ENCODE measurements at regions not wholly inside any gene's neighbourhood (a gene's known extent, or its start where the extent isn't known, plus 50 kb on each side); places are given as distances from the start of the nearest gene placed in this dataset.

DNA sequence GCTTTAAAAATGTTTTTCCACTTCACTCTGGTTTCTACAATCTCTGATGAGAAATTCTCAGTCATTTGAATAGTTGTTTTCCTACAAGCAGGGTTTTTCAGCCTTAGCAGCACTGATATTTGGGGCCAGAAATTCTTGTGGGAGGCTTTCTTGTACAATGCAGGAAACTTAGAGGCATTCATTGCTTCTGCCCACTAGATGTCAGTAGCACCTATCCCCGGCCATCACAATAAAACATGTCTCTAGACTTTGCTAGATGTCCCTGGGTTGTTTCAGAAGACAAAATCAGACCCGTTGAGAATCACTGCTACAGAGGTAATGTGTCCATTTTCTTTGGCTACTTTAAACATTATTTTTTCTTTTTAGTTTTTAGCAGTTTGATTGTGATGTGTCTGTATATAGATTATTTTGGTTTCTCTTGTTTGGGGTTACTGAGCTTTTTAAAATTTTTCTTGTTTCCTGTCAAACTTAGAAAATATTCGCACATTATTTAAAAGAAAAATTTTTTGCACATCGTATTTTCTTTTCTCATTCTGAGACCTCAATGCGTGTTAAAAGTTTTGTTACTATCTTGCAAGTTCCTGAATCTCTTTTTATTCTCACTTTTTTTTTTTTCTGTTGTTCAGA, 60.8 kb upstream of the CCDC179 start:
- no peaks in the 10 kb centered on the region for H3K27me3 ChIP-seq
- no peaks in the 10 kb centered on the region for H3K4me1 ChIP-seq

GRCh38 chr11:22922672-22923071, 62.4 kb upstream of the CCDC179 start:
- H3K36me3 ChIP-seq: no peaks in the 10 kb centered on the region
- H3K4me3 ChIP-seq (ENCODE audit: low read depth, low read length): no peak overlapping the region
- no peak for TF ChIP-seq CTCF (IDR thresholded peaks at IDR 0.05; ENCODE audit: low read depth, low read length)
- no peak for DNase-seq
- H3K27me3 ChIP-seq: no peaks in the 10 kb centered on the region
- no peaks in the 10 kb centered on the region for H3K4me1 ChIP-seq
- no peaks in the 10 kb centered on the region for H3K9me3 ChIP-seq

More for the DNA sequence above, 60.8 kb upstream of the CCDC179 start:
- H3K9me3 ChIP-seq: no peaks in the 10 kb centered on the region
- no peaks in the 10 kb centered on the region for H3K36me3 ChIP-seq
- DNase-seq: peak; percentile 29
- TF ChIP-seq CTCF (IDR thresholded peaks at IDR 0.05; ENCODE audit: low read depth, low read length): peak; percentile 81
- no peak overlapping the region for H3K4me3 ChIP-seq (ENCODE audit: low read depth, low read length)

- TF ChIP-seq CTCF (IDR thresholded peaks at IDR 0.05; ENCODE audit: low read depth, low read length): no peak
- H3K4me1 ChIP-seq: no peaks in the 10 kb centered on the region
- no peaks in the 10 kb centered on the region for H3K36me3 ChIP-seq
- no peak overlapping the region for H3K4me3 ChIP-seq (ENCODE audit: low read depth, low read length)
- H3K9me3 ChIP-seq: no peaks in the 10 kb centered on the region
- no peak for DNase-seq
- H3K27me3 ChIP-seq: no peaks in the 10 kb centered on the region
These were observed 63.3 kb upstream of the CCDC179 start for GRCh38 chr11:22923561-22923960.

DNA sequence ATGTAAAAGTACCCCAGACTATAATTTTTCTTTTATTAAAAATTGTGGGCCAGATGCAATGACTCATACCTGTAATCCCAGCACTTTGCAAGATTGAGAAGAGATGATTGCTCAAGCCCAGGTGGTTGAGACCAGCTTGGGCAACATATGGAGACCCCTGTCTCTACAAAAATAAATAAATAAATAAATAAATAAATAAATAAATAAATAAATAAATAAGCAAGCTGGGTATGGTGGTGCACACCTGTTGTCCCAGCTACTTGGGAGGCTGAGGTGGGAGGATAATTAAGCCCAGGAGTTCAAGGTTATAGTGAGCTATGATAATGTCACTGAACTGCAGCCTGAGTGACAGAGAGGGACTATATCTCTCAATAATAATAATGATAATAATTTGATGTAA, 66.1 kb upstream of the CCDC179 start:
- Histone ChIP-seq H3K4me3 (ENCODE audit: low read depth, low read length) (no peak overlapping the region), H3K27me3 (no peaks in the 10 kb centered on the region), H3K4me1 (no peaks in the 10 kb centered on the region), H3K36me3 (no peaks in the 10 kb centered on the region), H3K9me3 (no peaks in the 10 kb centered on the region)
- no peak for DNase-seq
- no peak for TF ChIP-seq CTCF (IDR thresholded peaks at IDR 0.05; ENCODE audit: low read depth, low read length)

DNA sequence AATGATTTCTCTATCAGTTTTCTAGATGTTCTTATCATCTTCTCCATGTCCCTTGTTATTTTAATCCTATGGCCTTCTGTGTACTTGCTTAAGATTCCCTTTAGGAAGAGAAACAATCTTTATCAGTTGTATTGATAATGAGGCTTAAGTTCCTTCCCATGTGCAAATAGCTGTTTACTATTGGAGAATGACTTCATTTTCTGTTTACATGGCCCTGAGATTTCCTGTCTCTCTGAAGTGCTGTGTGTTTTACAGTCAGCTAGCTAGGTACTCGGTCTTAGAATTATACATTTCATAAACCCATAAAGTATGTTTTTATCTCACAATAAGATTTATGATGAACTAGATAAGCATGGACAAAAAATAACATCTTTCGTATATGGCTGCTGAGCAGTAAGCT, 67.5 kb upstream of the CCDC179 start:
- H3K9me3 ChIP-seq: no peaks in the 10 kb centered on the region
- no peak for DNase-seq
- TF ChIP-seq CTCF (IDR thresholded peaks at IDR 0.05; ENCODE audit: low read depth, low read length): no peak

GRCh38 chr11:22928207-22928917, 68.1 kb upstream of the CCDC179 start:
- TF ChIP-seq CTCF (IDR thresholded peaks at IDR 0.05; ENCODE audit: low read depth, low read length): 0 out of 2 replicates have a peak, but pooled peaks have one; percentile 14
- no peaks in the 10 kb centered on the region for H3K36me3 ChIP-seq
- H3K9me3 ChIP-seq: no peaks in the 10 kb centered on the region
- no peak overlapping the region for H3K4me3 ChIP-seq (ENCODE audit: low read depth, low read length)
- no peaks in the 10 kb centered on the region for H3K27me3 ChIP-seq
- no peaks in the 10 kb centered on the region for H3K4me1 ChIP-seq
- DNase-seq: no peak

More for the DNA sequence above, 67.5 kb upstream of the CCDC179 start:
- H3K36me3 ChIP-seq: no peaks in the 10 kb centered on the region
- H3K4me3 ChIP-seq (ENCODE audit: low read depth, low read length): no peak overlapping the region
- H3K4me1 ChIP-seq: no peaks in the 10 kb centered on the region
- no peaks in the 10 kb centered on the region for H3K27me3 ChIP-seq
